ENCODE measurements at regions not wholly inside any gene's neighbourhood (a gene's known extent, or its start where the extent isn't known, plus 50 kb on each side); places are given as distances from the start of the nearest gene placed in this dataset.
"Not testable (repeated sequence)": the region's sequence is repeated elsewhere in the genome, so short reads cannot be mapped to it uniquely, and the experiment has no call there.

DNA sequence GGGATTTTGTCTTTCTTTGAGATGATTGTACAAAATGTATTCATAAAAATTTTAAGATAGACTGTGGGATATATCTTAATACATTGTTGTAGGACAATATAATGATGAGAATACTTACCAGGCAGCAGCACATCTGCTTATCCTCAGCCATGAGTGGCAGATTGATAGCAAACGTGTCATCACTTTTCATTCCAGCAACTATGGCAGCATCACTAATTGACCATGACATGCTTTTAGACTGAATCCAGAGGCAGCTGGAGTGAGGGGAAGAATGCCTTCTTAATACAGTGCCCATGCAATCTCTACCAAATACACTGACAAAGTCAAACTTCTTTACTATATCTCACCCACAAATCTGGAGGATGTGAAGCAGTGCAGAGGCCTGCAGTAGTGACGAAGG, 755.2 kb upstream of the RAG2 start:
- no peak for DNase-seq

DNA sequence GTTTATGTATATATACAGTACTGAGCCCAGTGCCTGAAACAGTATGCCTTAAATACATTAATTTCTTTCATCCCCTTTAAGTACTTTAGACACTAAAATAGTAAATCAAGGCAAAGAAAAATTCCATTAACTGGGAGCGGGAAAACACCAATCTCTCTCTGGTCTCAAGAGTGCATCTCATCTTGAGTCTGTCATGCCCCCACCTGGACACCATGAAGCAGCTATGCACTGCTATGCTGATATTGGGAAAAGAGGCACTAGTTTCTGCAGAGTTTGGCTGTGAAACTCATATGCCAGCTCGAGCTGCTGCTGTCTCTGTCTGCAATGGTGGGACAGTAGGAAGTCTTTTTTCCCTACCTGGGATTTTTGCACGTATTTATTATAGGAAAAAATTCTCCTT, 754.4 kb upstream of the RAG2 start:
- no peak for DNase-seq

DNA sequence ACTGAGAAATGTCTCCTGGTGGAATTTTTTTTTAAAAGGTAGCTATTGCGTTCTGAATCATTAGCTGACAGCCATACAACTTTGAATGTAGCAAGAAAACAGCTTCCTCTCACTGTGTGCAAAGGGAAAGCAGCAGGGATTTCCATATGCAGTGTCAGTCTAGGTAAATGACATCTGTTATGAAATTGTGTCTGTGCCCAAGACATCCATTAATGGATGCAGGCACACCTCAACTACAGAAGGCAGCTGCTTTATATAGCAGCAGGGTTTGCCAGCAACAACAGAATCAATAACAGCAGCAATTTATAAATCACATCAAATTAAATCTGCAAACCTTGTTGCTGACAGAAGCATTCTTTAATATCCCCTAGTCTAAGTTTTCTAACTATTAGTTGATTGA, 745.3 kb upstream of the RAG2 start:
- no peak for DNase-seq

DNA sequence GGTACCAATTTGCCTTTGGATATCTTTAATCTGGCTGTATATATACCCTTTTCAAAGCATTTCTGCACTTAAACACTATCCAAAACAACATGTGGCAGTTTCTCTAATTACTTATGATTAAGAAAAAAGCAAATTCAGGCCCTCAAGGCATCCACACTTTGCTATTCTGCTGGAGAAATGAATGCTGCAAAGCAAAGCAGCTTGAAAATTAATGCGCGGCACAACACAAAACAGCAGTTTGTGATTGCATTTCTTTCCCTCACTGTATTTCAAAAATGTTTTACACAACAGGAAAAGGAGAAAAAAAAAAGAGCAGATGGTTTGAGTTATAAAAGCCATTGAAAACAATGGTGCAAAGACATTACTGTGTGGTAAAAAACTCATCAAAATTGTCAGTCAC, 738.4 kb upstream of the RAG2 start:
- DNase-seq = no peak

DNA sequence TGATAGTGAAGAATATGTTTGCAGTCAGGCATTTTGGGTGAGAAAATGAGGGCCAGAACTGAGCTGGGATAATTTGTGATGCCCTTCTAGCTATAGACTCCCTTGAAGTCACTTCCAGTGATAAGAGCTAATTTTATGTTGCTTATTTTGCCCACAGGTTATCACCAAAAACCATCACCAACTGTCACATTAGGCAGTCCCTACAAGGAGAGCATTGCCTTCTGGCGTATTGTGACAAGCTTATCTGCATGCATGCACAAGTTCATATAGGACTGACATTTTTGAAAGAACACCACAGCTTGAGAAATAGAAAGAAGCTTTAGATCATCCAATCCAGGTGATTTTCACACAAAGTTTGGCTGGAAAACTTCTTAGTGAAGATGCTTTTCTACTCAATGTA, 735.3 kb upstream of the RAG2 start:
- DNase-seq = no peak

DNA sequence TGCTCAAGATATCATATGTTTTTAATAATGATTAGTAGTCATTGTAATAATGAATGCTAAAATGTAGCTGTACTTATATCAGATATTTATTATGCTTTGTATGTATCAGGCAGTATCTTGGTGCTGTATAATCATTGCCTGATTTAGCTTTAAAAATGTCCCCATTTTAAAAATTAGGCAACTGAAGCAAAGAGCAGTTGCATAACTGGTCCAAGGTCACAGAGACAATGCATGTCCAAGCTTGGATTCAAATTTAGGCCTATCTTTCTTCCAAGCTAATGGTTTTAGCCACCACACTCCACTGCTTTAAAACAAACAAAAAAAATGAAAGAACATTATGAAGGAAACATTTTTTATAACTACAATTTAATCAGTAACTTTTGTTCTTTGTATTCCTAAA, 725.8 kb upstream of the RAG2 start:
- no peak for DNase-seq

DNA sequence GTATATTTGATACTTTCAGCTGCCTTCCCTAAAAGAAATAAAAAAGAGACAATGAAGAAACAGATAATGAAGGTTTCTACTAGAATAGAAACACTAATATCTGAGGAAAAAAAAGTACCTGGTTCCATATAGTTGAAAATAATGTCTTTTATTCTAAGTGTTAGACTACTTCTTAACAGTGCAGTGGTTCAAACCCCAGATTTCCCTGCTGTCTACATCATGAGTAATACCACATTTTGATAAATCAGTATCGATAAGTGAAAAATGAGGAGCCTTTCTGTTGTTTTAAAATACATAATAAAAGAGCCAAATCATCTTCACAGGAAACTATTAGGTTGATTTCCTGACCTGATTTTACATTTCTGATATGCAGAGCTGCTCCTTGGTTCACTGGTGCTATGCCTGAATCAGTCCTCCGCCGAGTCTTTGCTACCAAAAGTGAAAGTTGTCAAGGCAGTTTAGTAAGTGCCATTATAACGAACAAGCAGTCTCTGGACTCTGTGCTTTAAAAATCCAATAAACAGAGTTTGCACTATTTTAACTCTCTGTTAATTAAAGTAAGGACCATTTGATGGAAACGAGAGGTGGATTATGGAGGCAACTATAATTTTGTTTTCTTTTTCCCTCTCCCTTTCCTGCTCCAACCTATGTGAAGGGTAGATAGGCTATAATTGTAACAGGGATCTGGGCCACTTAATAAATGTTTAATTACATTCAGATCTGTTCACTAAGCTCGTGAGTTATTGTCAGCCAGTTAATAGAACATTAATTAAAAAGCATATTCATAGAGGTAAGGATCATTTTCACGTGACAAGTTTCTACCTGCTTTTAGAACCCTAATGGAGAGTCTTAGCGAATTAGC, 724.5 kb upstream of the RAG2 start:
- DNase-seq = no peak

DNA sequence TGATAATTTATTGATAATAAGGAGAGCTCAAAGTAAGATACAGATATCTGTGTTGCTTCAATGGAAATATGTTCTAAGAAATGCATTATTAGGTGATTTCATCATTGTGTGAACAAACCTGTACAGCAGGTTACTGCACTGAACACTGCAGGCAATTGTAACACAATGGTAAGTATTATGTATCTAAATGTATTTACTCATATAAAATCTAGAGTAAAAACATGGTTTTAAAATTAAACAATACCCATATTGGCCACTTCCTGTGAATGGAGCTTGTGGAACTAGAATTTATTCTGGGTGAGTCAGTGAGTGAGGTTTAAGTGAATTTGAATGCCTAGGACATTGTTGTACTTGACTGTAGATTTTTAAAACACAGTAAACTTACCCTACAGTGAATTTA, 722.9 kb upstream of the RAG2 start:
- DNase-seq = no peak

DNA sequence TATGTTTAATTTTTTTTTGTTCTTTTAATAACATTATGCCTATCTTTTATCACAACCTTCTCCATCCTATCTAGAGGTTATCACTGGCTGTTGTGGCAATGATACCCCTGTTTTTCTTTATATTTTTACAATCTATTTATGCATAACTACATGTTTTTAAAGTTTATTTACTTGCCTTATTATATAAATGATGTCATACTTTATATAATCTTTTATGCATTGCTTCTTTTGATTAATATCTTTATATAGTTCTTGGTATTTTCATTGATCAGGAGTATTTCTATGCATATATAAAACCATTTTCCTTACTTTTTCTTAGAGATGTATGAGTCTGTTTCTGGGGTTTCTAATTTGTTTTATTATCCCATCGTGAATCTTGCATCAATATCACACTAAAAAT, 719.8 kb upstream of the RAG2 start:
- no peak for DNase-seq

DNA sequence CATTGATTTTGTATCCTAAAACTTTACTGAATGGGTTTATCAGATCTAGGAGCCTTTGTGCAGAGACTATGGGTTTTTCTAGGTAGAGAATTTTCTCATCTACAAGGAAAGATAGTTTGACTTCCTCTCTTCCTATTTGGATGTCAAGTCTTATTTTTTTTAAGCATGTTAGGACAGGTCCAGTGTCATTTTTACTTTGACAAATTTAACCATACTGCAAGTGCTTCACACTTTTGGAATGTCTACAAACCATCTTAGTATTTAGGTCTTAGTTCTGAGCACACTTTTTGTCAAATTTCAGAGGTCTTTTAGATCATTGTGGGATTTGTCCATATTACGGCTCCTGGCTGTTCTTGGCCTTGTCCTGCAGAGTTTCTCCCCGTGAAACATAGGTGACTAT, 715.2 kb upstream of the RAG2 start:
- no peak for DNase-seq

DNA sequence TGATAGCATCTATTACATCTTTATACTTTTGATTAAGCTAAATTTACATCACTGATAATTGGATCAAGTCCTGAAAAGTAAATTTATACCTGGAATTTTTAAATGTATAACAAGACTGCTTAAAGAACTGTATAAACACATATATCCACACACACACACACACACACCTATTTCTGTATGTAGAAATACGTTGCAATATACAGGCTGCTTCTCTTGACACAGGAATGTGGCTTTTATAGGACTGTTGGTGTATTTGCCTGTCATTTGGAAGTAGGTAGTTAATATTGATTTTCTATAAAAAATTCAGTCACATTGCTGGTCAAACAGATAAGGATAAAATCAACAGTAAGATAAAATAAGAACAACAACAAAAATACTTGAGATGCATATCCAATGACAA, 708.5 kb upstream of the RAG2 start:
- no peak for DNase-seq

DNA sequence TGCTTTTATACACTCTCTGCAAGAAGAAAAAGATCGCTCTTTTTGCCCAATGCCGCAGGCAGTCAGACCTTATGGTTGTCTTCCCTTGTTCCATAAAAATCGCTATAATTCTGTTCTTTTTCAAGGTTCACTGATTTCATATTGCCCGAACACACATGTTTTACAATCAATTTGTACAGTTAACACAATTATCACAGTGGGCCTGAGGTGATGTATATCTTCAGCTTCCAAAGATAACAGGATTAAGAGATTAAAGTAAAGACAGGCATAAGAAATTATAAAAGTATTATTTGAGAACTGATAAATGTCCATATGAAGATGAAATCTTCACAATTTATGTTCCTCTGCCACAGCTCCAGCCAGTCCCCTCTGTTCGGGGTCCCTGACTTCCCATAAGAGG, 703.4 kb upstream of the RAG2 start:
- not testable (repeated sequence) for DNase-seq

DNA sequence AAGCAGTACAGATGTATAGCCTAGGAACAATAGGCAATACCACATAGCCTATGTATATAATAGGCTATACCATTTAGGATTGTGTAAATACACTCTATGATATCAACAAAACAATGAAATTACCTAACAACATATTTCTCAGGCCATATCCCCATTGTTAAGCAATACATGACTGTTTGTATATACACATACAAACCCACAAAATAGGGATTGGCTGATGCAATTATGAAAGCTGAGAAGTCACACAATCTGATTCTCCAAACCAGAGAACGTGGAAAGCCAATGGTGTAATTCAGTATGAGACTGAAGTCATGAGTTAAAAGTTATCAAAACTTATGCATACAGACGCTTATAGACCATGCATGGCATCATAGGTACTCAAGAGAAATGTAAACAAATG, 700.1 kb upstream of the RAG2 start:
- DNase-seq = no peak

DNA sequence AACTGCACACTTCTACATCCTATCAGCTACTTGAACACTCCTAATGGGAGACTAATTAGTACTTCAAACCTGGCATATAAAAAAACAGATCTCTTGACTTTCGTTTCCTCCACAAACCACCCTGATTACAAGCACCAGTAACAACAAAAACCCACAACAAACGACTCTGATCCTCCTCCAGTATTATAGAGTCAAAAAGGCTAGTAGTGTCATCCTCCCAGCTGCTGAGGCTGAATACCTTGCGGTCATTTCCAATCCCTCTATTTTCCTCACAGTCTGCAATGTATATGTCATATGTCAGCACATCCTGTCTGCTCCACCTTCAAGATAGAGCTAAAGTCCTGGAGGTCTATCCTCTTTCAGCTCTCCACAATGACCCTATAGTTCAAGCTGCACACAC, 688.9 kb upstream of the RAG2 start:
- no peak for DNase-seq

DNA sequence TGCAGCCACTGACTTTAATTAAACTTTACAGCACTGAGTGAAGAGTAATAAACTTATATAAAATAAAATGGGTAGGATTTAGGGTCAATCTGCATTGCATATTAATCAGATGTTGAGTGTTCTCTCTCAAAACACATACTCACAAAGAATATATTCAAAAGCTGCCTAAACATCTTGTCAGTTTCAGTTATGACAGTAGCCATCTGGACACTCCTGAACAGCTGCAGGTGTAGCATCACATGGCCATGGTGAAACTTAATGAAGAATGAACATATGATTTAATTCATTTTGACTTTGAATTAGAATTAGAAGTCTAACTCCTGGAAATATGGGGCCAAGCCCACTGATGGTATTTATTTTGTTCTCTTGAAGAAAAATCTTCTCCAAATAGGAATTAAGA, 684.3 kb upstream of the RAG2 start:
- DNase-seq = no peak

DNA sequence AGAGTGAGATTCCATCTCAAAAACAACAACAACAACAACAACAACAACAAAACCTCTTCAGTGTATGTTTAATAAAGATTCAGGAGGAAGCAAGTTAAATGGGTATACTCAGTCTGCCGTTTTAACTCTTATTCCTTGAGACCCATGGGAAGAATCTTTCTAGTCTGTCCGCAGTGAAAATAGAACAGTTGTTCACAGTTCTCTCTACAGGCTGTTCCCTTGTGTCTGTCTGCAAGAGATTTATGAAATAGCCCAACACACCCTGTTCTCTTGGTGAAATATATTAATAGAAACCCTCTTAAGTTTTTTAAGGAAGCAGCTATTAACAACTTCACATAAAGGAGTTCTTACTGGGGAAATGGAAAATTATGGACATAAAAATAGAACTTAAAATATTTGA, 682.2 kb upstream of the RAG2 start:
- DNase-seq = no peak

DNA sequence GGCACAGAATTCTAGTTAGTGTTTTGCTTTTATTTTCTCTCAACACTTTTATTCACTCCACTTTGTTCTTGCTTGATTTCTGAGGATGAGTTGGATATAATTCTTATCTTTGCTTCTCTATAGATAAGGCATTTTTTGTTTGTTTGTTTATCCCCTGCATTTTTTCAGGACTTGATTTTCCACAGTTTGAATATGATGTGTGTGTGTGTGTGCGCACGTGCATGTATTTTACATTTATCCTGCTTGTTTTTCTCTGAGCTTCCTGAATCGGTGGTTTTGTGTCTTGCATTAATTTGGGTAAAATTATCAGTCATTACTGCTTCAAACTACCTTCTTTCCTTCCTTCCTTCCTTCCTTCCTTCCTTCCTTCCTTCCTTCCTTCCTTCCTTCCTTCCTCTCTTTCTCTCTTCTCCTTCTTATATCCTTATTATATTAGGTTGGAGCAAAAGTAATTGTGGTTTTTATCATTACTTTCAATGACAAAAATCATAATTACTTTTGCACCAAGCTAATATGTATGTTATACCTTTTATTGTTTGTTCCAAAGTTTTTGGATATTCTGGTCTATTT, 679.9 kb upstream of the RAG2 start:
- DNase-seq = no peak

DNA sequence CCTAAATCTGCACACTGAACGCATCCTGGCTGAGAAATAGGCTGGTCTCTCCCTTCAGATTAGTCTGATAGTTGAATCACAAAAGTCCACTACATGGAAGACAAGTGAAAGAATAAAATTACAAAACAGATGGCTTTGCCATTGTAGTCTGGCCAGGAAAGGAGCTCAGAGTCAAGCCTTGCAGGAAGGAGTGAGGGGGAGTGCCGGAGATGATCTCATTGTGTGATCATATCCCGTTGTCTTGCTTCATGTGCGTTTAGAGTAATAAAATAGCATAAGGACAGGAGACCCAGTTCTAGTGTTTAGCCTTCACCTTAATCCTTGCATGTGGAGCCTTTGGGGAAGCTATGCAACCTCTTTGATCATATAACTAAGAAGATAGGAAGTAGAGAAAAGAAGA, 666.7 kb upstream of the RAG2 start:
- DNase-seq = no peak

DNA sequence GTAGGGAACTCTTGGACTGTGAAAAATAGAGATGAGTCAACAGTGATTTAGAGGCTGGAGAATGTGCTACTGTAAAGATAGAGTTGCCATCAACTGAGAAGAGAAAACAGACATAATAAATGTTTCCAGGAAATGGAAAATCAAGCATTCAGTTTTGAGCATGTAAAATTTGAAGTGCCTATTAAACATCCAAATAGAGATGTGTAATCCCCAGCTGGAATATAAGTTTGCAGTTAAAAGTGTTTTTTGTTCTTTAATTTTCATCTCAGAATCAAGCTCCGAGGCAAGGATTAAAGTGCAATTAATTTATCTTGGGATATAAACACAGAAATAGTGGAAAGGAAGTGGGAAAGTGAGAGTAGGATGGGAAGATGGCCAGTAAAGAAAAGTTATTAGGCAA, 666.0 kb upstream of the RAG2 start:
- no peak for DNase-seq

DNA sequence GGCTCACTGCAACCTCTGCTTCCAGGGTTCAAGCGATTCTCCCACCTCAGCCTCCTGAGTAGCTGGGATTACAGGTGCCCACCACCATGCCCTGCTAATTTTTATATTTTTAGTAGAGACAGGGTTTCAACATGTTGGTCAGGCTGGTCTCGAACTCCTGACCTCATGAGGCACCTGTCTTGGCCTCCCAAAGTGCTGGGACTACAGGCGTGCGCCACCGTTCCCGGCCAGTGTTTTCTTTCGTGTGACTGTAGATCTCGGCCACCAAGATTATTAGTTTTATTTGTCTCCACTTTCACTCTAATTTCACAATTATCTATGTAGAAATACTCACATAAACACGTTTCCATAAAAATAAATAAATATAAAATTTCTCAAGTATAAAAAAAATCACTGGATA, 665.4 kb upstream of the RAG2 start:
- not testable (repeated sequence) for DNase-seq

DNA sequence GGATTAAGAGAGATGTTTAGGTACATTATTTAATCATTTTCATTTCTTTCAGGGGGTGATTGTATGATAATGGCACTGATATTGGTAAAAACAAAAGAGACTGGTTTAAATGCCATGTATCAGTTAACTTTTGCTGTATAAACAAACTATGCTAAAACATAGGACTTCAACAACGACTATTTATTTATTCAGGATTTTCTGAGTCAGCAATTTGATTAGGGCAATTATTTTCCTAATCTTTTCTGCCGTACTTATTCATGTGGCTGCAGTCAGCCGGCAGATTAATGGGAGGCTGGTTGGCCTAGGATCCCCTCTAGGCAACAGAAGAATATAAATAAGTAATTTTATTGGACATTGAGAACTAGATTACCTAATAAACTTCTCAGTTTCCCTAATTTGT, 661.7 kb upstream of the RAG2 start:
- DNase-seq = no peak

DNA sequence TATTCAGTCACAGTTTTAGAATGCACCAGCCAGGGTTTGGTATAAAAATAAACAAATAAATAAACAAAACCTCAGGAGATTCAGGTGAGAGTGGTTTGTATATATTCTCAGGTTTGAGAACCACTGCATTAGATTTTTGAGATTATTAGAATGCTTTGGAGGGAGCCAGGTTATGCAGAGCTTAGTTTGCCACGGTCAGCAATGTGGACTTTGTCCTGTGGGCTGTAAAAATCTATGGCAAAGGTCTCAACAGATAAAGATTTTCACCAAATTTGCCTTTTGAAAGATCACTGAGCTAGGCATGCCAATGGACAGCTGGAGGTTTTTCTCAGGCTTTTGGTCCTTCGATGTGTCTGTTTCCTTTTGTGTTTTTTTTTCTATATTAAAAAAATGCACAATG, 650.1 kb upstream of the RAG2 start:
- DNase-seq = no peak

DNA sequence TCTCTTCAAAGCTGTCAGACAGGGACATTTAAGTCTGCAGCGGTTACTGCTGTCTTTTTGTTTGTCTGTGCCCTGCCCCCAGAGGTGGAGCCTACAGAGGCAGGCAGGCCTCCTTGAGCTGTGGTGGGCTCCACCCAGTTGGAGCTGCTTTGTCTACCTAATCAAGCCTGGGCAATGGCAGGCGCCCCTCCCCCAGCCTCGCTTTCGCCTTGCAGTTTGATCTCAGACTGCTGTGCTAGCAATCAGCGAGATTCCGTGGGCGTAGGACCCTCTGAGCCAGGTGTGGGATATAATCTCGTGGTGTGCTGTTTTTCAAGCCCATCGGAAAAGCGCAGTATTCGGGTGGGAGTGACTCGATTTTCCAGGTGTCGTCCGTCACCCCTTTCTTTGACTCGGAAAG, 648.1 kb upstream of the RAG2 start:
- DNase-seq = not testable (repeated sequence)

DNA sequence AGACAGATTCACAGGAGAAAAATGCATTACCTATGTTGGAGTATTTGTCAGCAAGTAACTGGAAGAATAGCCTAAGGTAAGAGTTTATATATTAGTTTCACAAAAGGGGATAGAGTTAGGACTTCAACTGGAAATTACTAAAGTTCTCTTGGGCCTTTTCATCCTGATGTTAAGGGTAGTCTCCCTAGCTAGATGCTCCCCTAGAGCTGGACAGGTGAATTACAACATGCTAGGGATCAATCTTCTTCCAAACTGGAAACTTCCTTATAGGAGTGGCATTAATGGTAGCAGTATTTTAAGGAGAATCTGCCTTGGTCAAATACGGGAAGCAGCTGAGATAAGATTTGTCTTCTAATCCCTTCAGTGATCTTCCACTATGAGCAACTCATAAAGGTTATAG, 632.8 kb upstream of the RAG2 start:
- DNase-seq = no peak

DNA sequence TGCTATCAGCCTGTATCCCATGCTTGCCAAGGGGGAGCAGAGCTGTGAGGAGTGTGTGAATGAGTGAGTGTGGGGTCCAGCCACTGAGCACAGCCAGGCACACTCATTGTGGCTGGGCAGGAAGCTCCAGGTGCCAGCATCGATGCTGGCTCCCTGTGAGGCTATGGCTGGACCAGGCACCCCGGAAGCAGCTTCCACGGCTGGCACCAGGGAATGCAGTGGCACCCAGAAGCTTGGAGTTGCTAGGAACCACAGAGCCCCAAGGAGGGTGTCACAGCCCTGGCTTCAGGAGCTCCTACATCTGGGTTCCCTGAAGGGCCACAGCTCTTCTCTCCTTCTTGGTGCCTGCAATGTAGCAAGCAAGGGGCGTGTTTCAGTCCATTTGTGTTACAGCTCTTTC, 625.9 kb upstream of the RAG2 start:
- DNase-seq = no peak
